Large intestine (tissue), 3 donors: ENCODE measurements at regions not wholly inside any gene's neighbourhood (a gene's known extent, or its start where the extent isn't known, plus 50 kb on each side); places are given as distances from the start of the nearest gene placed in this dataset.
"Not testable (repeated sequence)": the region's sequence is repeated elsewhere in the genome, so short reads cannot be mapped to it uniquely, and the experiment has no call there.

ENCODE experiments used
- DNase-seq, 2 donors: peaks; one replicate each; pipeline versions ENCODE4 v3.0.0 to v3.0.0-alpha.2; 2013
- H3K27ac ChIP-seq: one replicate; pipeline ENCODE4 v1.5.1; 2013; ENCODE audit warnings: low read length
- H3K27me3 ChIP-seq: 2 replicates; pipeline ENCODE4 v1.6.1; 2013; ENCODE audit warnings: low read length; ENCODE audit not compliant: control insufficient read depth, insufficient read depth
- H3K36me3 ChIP-seq: 2 replicates; pipeline ENCODE4 v1.6.1; 2013; ENCODE audit warnings: low read length; ENCODE audit not compliant: control insufficient read depth, insufficient read depth
- H3K4me1 ChIP-seq: one replicate; pipeline ENCODE4 v1.6.1; 2013; ENCODE audit warnings: low read length; ENCODE audit not compliant: control insufficient read depth, insufficient read depth
- H3K4me3 ChIP-seq: one replicate; pipeline ENCODE4 v1.5.1; 2013; ENCODE audit warnings: low read length
- H3K9me3 ChIP-seq: one replicate; pipeline ENCODE4 v1.6.1; 2013; ENCODE audit warnings: mild to moderate bottlenecking, low read depth, low read length, moderate library complexity; ENCODE audit not compliant: control insufficient read depth
- WGBS: methylation state at CpG from one replicate; pipeline ENCODE4 v1.1.5; 2013; ENCODE audit warnings: low lambda C conversion rate; ENCODE audit not compliant: insufficient coverage; 5-methylcytosine and 5-hydroxymethylcytosine counted together

DNA sequence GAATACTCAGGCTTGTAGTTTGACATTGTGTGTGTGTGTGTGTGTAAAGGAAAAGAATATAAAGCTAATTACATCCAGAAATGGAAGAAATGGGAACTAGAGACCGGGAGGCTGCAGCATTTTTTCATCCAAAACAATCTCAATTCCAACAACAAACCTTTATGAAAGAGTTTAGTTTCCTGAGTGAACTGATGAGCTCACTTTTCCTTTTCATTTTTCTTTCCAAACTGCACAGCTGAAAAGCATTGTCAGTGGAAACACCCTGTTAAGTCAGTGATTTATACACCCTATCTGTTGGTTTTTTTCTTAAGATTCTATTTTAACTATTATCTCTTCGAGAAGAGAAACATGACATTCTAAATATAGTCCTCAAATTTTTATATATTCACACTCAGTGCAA, 130.9 kb downstream of the RFPL4B start:
- H3K36me3 ChIP-seq, result no peaks in the 10 kb centered on the region
- DNase-seq, result no peak
- WGBS, result 63% methylated on average over 1 of the region's 2 CpGs

DNA sequence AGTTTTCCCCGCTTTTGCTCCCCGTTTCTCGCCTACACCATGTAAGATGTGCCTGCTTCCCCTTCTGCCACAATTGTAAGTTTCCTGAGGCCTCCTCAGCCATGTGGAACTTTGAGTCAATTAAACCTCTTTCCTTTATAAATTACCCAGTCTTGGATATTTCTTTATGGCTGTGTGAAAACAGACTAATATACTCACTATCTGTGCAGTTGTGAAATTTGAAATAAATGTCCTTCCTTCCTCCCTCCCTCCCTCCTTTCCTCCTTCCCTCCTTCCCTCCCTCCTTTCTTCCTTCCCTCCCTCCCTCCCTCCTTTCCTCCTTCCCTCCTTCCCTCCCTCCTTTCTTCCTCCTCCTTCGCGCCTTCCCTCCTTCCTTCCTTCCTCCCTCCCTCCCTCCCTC, 132.8 kb downstream of the RFPL4B start:
- H3K27me3 ChIP-seq, H3K27ac ChIP-seq, H3K4me3 ChIP-seq, H3K9me3 ChIP-seq, H3K36me3 ChIP-seq, H3K4me1 ChIP-seq, DNase-seq: not testable (repeated sequence)
- 94% methylated on average over 3 of the region's 5 CpGs for WGBS

More for the DNA sequence above, 130.9 kb downstream of the RFPL4B start:
- Histone ChIP-seq H3K27ac (no peak overlapping the region), H3K27me3 (no peaks in the 10 kb centered on the region), H3K9me3 (no peaks in the 10 kb centered on the region), H3K4me1 (no peaks in the 10 kb centered on the region), H3K4me3 (no peak overlapping the region)

DNA sequence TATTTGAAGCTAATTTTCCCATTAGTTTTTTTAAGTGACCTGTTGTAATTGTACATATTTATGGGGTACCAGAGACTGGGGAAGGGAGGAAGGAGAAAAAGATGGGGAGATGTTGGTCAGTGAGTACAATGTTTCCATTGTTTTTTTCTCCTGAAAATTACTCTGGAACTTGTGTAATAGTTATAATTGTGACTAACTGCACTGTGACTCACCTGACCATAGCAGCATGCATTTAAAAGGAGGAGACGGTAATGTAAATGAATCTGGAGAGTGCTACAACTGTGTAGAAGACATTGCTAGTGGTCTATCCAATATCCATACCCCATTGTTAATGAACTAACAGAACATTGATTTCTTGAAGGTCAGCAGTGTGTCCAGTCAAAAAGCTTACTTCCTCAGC, 133.4 kb downstream of the RFPL4B start:
- Histone ChIP-seq H3K9me3 (no peaks in the 10 kb centered on the region), H3K27me3 (no peaks in the 10 kb centered on the region), H3K4me3 (no peak overlapping the region), H3K27ac (no peak overlapping the region), H3K36me3 (no peaks in the 10 kb centered on the region), H3K4me1 (no peaks in the 10 kb centered on the region)
- no peak for DNase-seq
- no CpG with 5 or more reads among the region's 1 CpG for WGBS

DNA sequence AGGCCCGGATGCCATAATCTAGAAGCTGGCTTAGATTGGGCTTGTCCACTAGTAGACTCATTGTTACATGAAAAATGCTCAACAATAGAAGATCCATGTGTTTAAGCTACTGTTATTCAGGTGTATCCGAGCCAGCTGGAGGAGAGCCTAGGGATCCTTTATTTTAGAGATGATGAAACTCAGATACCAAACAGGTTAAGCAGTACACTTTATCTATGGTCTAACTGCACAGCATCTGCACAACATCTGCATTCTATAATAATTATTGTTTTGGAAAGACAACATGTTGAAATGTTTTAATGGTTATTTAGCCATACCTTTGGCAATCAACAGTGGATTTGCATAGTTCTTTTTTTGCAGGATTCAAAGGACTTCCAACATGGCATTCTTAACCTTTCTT, 134.1 kb downstream of the RFPL4B start:
- no peaks in the 10 kb centered on the region for H3K27me3 ChIP-seq
- no CpG with 5 or more reads among the region's 2 CpGs for WGBS
- H3K9me3 ChIP-seq, result no peaks in the 10 kb centered on the region
- no peak for DNase-seq
- no peaks in the 10 kb centered on the region for H3K36me3 ChIP-seq
- H3K4me1 ChIP-seq, result no peaks in the 10 kb centered on the region
- no peak overlapping the region for H3K4me3 ChIP-seq
- H3K27ac ChIP-seq, result no peak overlapping the region

DNA sequence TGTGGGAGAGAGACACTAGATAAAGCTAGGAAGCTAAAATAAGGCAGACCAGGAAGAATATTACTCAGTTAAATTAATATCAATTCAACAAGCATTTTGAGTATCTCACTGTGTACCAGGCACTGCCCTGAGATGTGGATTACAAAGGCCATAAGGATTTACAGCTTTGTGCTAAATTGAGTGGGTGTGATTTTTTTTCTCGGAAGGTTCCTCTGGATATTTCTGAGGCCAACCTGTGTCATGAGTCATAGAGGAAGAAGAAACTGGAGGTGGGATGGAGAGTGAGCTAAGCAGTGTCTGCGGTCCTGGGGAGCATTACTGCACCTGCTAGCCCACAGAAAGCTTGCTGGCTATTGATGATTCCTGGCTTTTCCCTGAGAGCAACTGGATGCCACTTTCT, 135.2 kb downstream of the RFPL4B start:
- no peaks in the 10 kb centered on the region for H3K27me3 ChIP-seq
- no peak for DNase-seq
- no peaks in the 10 kb centered on the region for H3K4me1 ChIP-seq
- WGBS, result no CpG with 5 or more reads among the region's 2 CpGs
- H3K27ac ChIP-seq, result no peak overlapping the region
- H3K9me3 ChIP-seq, result no peaks in the 10 kb centered on the region
- H3K36me3 ChIP-seq, result no peaks in the 10 kb centered on the region
- H3K4me3 ChIP-seq, result no peak overlapping the region

GRCh38 chr6:112485120-112485826, 138.1 kb downstream of the RFPL4B start:
- Histone ChIP-seq H3K27ac (no peak overlapping the region), H3K4me1 (no peaks in the 10 kb centered on the region), H3K27me3 (no peaks in the 10 kb centered on the region), H3K36me3 (no peaks in the 10 kb centered on the region), H3K9me3 (no peaks in the 10 kb centered on the region), H3K4me3 (no peak overlapping the region)
- no peak for DNase-seq
- WGBS, result 67% methylated on average over 1 of the region's 3 CpGs

GRCh38 chr6:112485827-112486212, 138.7 kb downstream of the RFPL4B start:
- H3K27me3 ChIP-seq, result no peaks in the 10 kb centered on the region
- H3K4me3 ChIP-seq, result no peak overlapping the region
- no peaks in the 10 kb centered on the region for H3K9me3 ChIP-seq
- WGBS, result 71% methylated on average over 1 of the region's 1 CpG
- no peak overlapping the region for H3K27ac ChIP-seq
- DNase-seq, result no peak
- H3K36me3 ChIP-seq, result no peaks in the 10 kb centered on the region
- H3K4me1 ChIP-seq, result no peaks in the 10 kb centered on the region

GRCh38 chr6:112486454-112486853, 139.3 kb downstream of the RFPL4B start:
- Histone ChIP-seq H3K27ac (no peak overlapping the region), H3K9me3 (no peaks in the 10 kb centered on the region), H3K27me3 (no peaks in the 10 kb centered on the region), H3K36me3 (no peaks in the 10 kb centered on the region), H3K4me3 (no peak overlapping the region), H3K4me1 (no peaks in the 10 kb centered on the region)
- no peak for DNase-seq
- no CpG with 5 or more reads among the region's 3 CpGs for WGBS

DNA sequence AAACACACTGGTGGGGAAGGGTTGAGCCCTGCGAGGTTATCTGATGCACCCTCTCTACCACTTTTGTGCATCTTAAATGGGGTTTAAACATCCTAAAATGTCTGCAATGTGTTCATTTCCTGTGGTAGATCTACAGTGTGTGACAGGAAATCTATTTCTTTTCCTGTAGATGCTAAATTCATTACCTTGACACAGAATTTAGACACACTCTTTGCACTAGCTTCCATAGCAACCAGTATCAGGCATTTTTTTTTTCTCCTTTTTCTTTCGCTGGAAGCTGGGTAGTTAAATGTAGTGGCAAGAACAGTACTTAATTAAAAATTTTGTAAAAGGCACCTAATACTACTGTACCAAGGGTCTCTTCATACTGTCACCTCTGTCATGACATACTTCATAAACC, 141.1 kb downstream of the RFPL4B start:
- WGBS, result 89% methylated on average over 1 of the region's 2 CpGs
- no peaks in the 10 kb centered on the region for H3K36me3 ChIP-seq
- H3K9me3 ChIP-seq, result no peaks in the 10 kb centered on the region
- no peak overlapping the region for H3K27ac ChIP-seq
- no peaks in the 10 kb centered on the region for H3K4me1 ChIP-seq
- no peaks in the 10 kb centered on the region for H3K27me3 ChIP-seq
- no peak overlapping the region for H3K4me3 ChIP-seq
- no peak for DNase-seq

DNA sequence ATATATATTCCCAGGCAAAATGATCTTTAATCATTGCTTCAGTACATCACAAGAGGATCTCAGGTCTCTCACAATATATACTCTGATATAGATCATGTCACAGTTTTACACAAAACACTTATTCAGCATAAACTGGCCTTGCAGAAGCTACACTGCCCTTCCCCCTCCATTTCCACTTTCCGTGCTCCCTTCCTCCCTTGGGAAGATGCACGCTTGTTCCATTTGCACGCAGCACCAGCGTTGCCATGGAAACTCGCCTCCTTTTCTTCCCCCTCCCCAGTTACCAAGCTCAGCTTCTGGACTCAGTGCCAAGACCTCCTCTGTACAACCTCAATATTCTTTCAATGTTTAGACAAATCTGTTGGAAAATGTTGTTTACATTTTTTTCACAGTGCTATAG, 154.6 kb downstream of the RFPL4B start:
- H3K27me3 ChIP-seq, result no peaks in the 10 kb centered on the region
- no peaks in the 10 kb centered on the region for H3K9me3 ChIP-seq
- H3K36me3 ChIP-seq, result no peaks in the 10 kb centered on the region
- no peak overlapping the region for H3K4me3 ChIP-seq
- DNase-seq, result peak; percentile 58 to 61
- no peaks in the 10 kb centered on the region for H3K4me1 ChIP-seq
- H3K27ac ChIP-seq, result no peak overlapping the region
- 33% methylated on average over 2 of the region's 5 CpGs for WGBS

- H3K27ac ChIP-seq, result no peak overlapping the region
- 75% methylated on average over 6 of the region's 7 CpGs for WGBS
Measured at GRCh38 chr6:112502351-112503090, 155.4 kb downstream of the RFPL4B start.

More at GRCh38 chr6:112502351-112503090, 155.4 kb downstream of the RFPL4B start:
- Histone ChIP-seq H3K9me3 (no peaks in the 10 kb centered on the region), H3K4me3 (no peak overlapping the region), H3K4me1 (no peaks in the 10 kb centered on the region), H3K36me3 (no peaks in the 10 kb centered on the region), H3K27me3 (no peaks in the 10 kb centered on the region)
- DNase-seq, result no peak
